T-cell (primary cell): ENCODE measurements at regions not wholly inside any gene's neighbourhood (a gene's known extent, or its start where the extent isn't known, plus 50 kb on each side); places are given as distances from the start of the nearest gene placed in this dataset.

Experiments used
- ATAC-seq, 4 experiments: fragments of 200-7000 bp in 3 of 4; fragments of 150-1000 bp in 1 of 4; cut with Tn5 transposase; replicated peaks in 1 of 4; 1 replicate in 3 of 4; 2 replicates in 1 of 4; pipeline ENCODE4 v1.10.0; 2021; ENCODE audit warnings: moderate library complexity in 3 of 4, mild to moderate bottlenecking in 2 of 4, moderate number of reproducible peaks in 1 of 4
- CTCF ChIA-PET, 2 donors: fragments of 300-600 bp; sonication (Branson Sonifier 250); formaldehyde crosslinking; loops; one replicate each; lab custom pipeline; 2022; ENCODE audit warnings: antibody characterized with exemption in 2 of 2; lab: Charles Lee
- POLR2A ChIA-PET, 2 donors: fragments of 300-600 bp; sonication (Branson Sonifier 250); formaldehyde crosslinking; loops; one replicate each; lab custom pipeline; 2022; ENCODE audit warnings: antibody characterized with exemption in 2 of 2; lab: Charles Lee
- DNase-seq, 35 experiments: peaks; one replicate each; pipeline versions ENCODE4 v3.0.0 to v3.0.0-alpha.2; 2013 to 2023
- H3K27ac ChIP-seq: one replicate; pipeline ENCODE4 v1.5.1; 2013; ENCODE audit warnings: low read length
- H3K27me3 ChIP-seq, 2 experiments: replicated peaks in 1 of 2; 1 replicate in 1 of 2; 2 replicates in 1 of 2; pipeline versions ENCODE4 v1.6.1 to v1.7.0; 2013; ENCODE audit warnings: low read length in 1 of 2, mixed read lengths in 1 of 2; ENCODE audit not compliant: control insufficient read depth in 2 of 2, insufficient read depth in 2 of 2; ENCODE audit errors: extremely low read depth in 1 of 2
- H3K36me3 ChIP-seq, 2 donors: 1 replicate in 1 of 2; 2 replicates in 1 of 2; pipeline versions ENCODE4 v1.6.1 to v1.7.0; 2013; ENCODE audit warnings: low read length in 1 of 2; ENCODE audit not compliant: control insufficient read depth in 2 of 2, insufficient read depth in 1 of 2; ENCODE audit errors: extremely low read depth in 1 of 2
- H3K4me1 ChIP-seq, 2 experiments: 1 replicate in 1 of 2; 2 replicates in 1 of 2; pipeline versions ENCODE4 v1.6.1 to v1.7.0; 2013; ENCODE audit warnings: low read length in 2 of 2, mixed read lengths in 1 of 2; ENCODE audit not compliant: insufficient read depth in 2 of 2, control insufficient read depth in 1 of 2; ENCODE audit errors: extremely low read depth in 1 of 2
- H3K4me3 ChIP-seq, 2 donors: 1 replicate in 1 of 2; 2 replicates in 1 of 2; pipeline versions ENCODE4 v1.5.1 to v1.7.0; 2013; ENCODE audit warnings: mild to moderate bottlenecking in 2 of 2, low read length in 1 of 2, moderate library complexity in 1 of 2; ENCODE audit not compliant: control insufficient read depth in 1 of 2; ENCODE audit errors: extremely low read depth in 1 of 2
- H3K9me3 ChIP-seq: 2 replicates; pipeline ENCODE4 v1.7.0; 2013
- H3K27ac Mint-ChIP-seq, 2 donors: one replicate each; pipeline ENCODE4 v1.8.0; 2020 to 2021; ENCODE audit warnings: mild to moderate bottlenecking in 2 of 2, mixed read lengths in 2 of 2
- H3K27me3 Mint-ChIP-seq, 2 donors: one replicate each; pipeline ENCODE4 v1.8.0; 2021 to 2022; ENCODE audit warnings: mixed read lengths in 2 of 2
- H3K36me3 Mint-ChIP-seq: one replicate; pipeline ENCODE4 v1.8.0; 2021; ENCODE audit warnings: mixed read lengths
- H3K4me1 Mint-ChIP-seq, 3 donors: one replicate each; pipeline ENCODE4 v1.8.0; 2020 to 2022; ENCODE audit warnings: mixed read lengths in 3 of 3, mild to moderate bottlenecking in 1 of 3
- H3K4me3 Mint-ChIP-seq, 3 donors: one replicate each; pipeline ENCODE4 v1.8.0; 2020 to 2022; ENCODE audit warnings: mild to moderate bottlenecking in 3 of 3, mixed read lengths in 3 of 3, moderate library complexity in 3 of 3
- H3K9me3 Mint-ChIP-seq, 3 donors: one replicate each; pipeline ENCODE4 v1.8.0; 2020 to 2022; ENCODE audit warnings: mixed read lengths in 3 of 3
- WGBS: methylation state at CpG from one replicate; pipeline ENCODE4 v1.1.5; 2013; ENCODE audit warnings: missing lambda C conversion rate; ENCODE audit not compliant: insufficient coverage; 5-methylcytosine and 5-hydroxymethylcytosine counted together

- H3K4me1 Mint-ChIP-seq: peaks cover 35 to 40% (median 39%) of the 10 kb centered on the region in 3 donors
- DNase-seq: no peak
- 92% methylated on average over 8 of the region's 14 CpGs for WGBS
- Histone ChIP-seq H3K9me3 (no peaks in the 10 kb centered on the region), H3K4me1 (peaks cover 11 to 23% of the 10 kb centered on the region in 2 experiments), H3K36me3 (no peaks in the 10 kb centered on the region), H3K27me3 (no peaks in the 10 kb centered on the region), H3K4me3 (no peak overlapping the region), H3K27ac (no peak overlapping the region)
- peak overlapping the region in 1 of 3 donors; percentile 15 for H3K4me3 Mint-ChIP-seq
- no peaks in the 10 kb centered on the region for H3K9me3 Mint-ChIP-seq
- no peak for ATAC-seq
- POLR2A ChIA-PET: no interaction called here
- no peaks in the 10 kb centered on the region for H3K27me3 Mint-ChIP-seq
- CTCF ChIA-PET: interaction anchor here in 1 of 2 donors (0.7 kb wide), 1 partner anchor 47 kb away, joined by 3 read pairs; no protein-coding TSS in a partner anchor
- H3K36me3 Mint-ChIP-seq: no peaks in the 10 kb centered on the region
- peak overlapping the region; percentile 72 to 89 for H3K27ac Mint-ChIP-seq
These were observed 93.4 kb upstream of the ENPP6 start for GRCh38 chr4:184310881-184311709.

- Mint-ChIP-seq H3K36me3 (no peaks in the 10 kb centered on the region), H3K27ac (peak overlapping the region; percentile 72 to 89), H3K27me3 (no peaks in the 10 kb centered on the region), H3K4me3 (peak overlapping the region in 2 of 3 donors; percentile 2 to 6), H3K9me3 (no peaks in the 10 kb centered on the region), H3K4me1 (peaks cover 35 to 40% (median 39%) of the 10 kb centered on the region in 3 donors)
- Histone ChIP-seq H3K27ac (peak overlapping the region; percentile 22), H3K9me3 (no peaks in the 10 kb centered on the region), H3K4me3 (no peak overlapping the region), H3K27me3 (no peaks in the 10 kb centered on the region), H3K36me3 (no peaks in the 10 kb centered on the region), H3K4me1 (peaks cover 11 to 23% of the 10 kb centered on the region in 2 experiments)
- WGBS: 46% methylated on average over 7 of the region's 10 CpGs
- ChIA-PET CTCF (interaction anchor here in 1 of 2 donors (0.6 to 0.7 kb wide), 2 partner anchors 26 to 46 kb away, joined by 3 read pairs; no protein-coding TSS in a partner anchor), POLR2A (no interaction called here)
- DNase-seq (peak in 26 of 35 experiments; percentile 6 to 59 (median 24)), ATAC-seq (peak; percentile 44 to 86 (median 70))
These were observed 92.5 kb upstream of the ENPP6 start for GRCh38 chr4:184310171-184310567.

DNA sequence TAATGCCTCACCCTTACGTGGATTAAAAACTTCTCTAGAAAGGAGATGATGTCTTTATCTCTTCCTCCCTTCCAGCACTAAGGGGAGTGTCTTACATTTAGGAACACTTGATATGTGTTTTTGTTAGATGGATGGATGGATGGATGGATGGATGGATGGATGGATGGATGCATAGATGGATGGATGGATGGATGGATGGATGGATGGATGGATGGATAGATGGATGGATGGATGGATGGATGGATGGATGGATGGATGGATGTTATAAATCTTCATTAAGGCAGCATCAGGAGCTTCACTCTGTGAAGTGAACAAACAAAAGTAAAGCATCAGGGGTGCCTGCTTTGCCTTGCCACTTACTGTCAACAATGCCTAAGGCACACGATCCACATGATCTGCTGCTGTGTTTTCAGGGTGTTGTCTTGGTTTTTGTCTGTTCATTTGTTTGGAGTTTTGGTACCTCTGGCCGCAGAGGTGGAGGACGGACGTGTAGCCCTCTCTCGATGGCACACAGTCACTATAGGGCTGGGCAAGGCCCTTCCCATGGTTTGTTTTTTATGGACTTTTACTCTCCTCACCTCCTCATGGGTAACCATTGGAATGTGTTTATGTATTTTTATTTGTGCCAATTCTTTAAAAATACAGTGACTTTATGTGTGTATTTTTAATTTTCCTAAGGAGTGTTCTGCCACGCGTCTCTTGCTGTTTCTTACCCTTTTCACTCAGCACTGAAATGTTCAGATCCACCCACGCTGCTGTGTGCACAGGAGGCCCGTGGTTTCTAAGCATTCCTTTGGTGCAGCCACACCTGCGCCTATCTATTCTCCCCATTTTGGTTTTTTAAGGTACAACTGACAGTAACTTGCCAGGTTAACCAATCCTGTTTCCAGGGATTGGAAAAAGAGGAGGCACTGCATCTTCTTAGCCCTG, 91.8 kb upstream of the ENPP6 start:
- ATAC-seq (peak; percentile 34 to 76 (median 64)), DNase-seq (peak in 3 of 35 experiments; percentile 13 to 28 (median 28))
- peak overlapping the region; percentile 22 for H3K27ac ChIP-seq
- H3K9me3 Mint-ChIP-seq: peaks cover 2 to 4% (median 3%) of the 10 kb centered on the region in 3 donors
- CTCF ChIA-PET: interaction anchor here in 1 of 2 donors (0.6 to 1.0 kb wide), 3 partner anchors 26 to 1089 kb away, joined by 3 to 6 read pairs (median 3); no protein-coding TSS in a partner anchor
- POLR2A ChIA-PET: no interaction called here
- peaks cover 35 to 40% (median 36%) of the 10 kb centered on the region in 3 donors for H3K4me1 Mint-ChIP-seq
- no peaks in the 10 kb centered on the region for H3K36me3 ChIP-seq
- H3K4me1 ChIP-seq: peaks cover 11 to 23% of the 10 kb centered on the region in 2 experiments
- no peaks in the 10 kb centered on the region for H3K27me3 Mint-ChIP-seq
- no peaks in the 10 kb centered on the region for H3K9me3 ChIP-seq
- H3K4me3 Mint-ChIP-seq: peak overlapping the region in 2 of 3 donors; percentile 2 to 6
- no peaks in the 10 kb centered on the region for H3K36me3 Mint-ChIP-seq
- H3K27ac Mint-ChIP-seq: peak overlapping the region; percentile 72 to 89
- no peak overlapping the region for H3K4me3 ChIP-seq
- no peaks in the 10 kb centered on the region for H3K27me3 ChIP-seq
- no CpG with 5 or more reads among the region's 11 CpGs for WGBS

- Histone ChIP-seq H3K9me3 (no peaks in the 10 kb centered on the region), H3K4me3 (no peak overlapping the region), H3K36me3 (no peaks in the 10 kb centered on the region), H3K27ac (no peak overlapping the region), H3K4me1 (peaks cover 11 to 17% of the 10 kb centered on the region in 2 experiments), H3K27me3 (no peaks in the 10 kb centered on the region)
- no CpG with 5 or more reads among the region's 3 CpGs for WGBS
- peaks cover 29 to 31% (median 30%) of the 10 kb centered on the region in 3 donors for H3K4me1 Mint-ChIP-seq
- H3K9me3 Mint-ChIP-seq: peaks cover 7 to 13% (median 8%) of the 10 kb centered on the region in 3 donors
- no peak for ATAC-seq
- CTCF ChIA-PET: interaction anchor here in 1 of 2 donors (0.5 to 1.9 kb wide), 4 partner anchors 43 to 779 kb away, joined by 3 to 8 read pairs (median 4); no protein-coding TSS in a partner anchor
- H3K27ac Mint-ChIP-seq: no peak overlapping the region
- DNase-seq: no peak
- H3K36me3 Mint-ChIP-seq: peaks cover 4% of the 10 kb centered on the region
- no peak overlapping the region for H3K4me3 Mint-ChIP-seq
- POLR2A ChIA-PET: interaction anchor here in 1 of 2 donors (0.6 kb wide), 1 partner anchor 38 kb away, joined by 3 read pairs; no protein-coding TSS in a partner anchor
- no peaks in the 10 kb centered on the region for H3K27me3 Mint-ChIP-seq
These were observed 89.3 kb upstream of the ENPP6 start for GRCh38 chr4:184306949-184307348.

DNA sequence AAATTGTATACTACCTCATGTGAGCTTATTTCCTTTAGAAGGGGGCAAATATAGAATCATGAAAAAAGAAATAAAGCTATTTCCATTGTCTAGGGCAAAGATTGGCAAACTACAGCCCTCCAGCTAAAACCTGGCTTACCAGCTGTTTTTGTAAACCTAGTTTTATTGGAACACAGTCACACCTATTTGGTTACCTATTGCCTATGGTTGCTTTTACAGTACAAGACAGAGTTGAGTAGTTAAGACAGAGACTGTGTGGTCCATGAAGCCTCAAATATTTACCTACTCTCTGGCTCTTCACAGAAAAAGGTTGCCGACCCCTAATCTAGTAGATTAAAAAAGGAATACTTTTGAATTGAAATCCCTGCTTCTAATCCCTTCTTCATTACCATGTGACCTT, 88.8 kb upstream of the ENPP6 start:
- Mint-ChIP-seq H3K27ac (no peak overlapping the region), H3K9me3 (peaks cover 7 to 13% (median 8%) of the 10 kb centered on the region in 3 donors), H3K4me1 (peaks cover 27 to 29% (median 27%) of the 10 kb centered on the region in 3 donors), H3K27me3 (no peaks in the 10 kb centered on the region), H3K36me3 (peaks cover 4% of the 10 kb centered on the region), H3K4me3 (no peak overlapping the region)
- Histone ChIP-seq H3K27ac (no peak overlapping the region), H3K4me3 (no peak overlapping the region), H3K9me3 (no peaks in the 10 kb centered on the region), H3K36me3 (no peaks in the 10 kb centered on the region), H3K4me1 (peaks cover 11 to 17% of the 10 kb centered on the region in 2 experiments), H3K27me3 (no peaks in the 10 kb centered on the region)
- POLR2A ChIA-PET: no interaction called here
- ATAC-seq (no peak), DNase-seq (no peak)
- no CpG with 5 or more reads among the region's 1 CpG for WGBS
- CTCF ChIA-PET: interaction anchor here in 1 of 2 donors (0.5 to 1.9 kb wide), 3 partner anchors 42 to 779 kb away, joined by 3 to 8 read pairs (median 3); no protein-coding TSS in a partner anchor
